ENCODE measurements at regions not wholly inside any gene's neighbourhood (a gene's known extent, or its start where the extent isn't known, plus 50 kb on each side); places are given as distances from the start of the nearest gene placed in this dataset.

DNA sequence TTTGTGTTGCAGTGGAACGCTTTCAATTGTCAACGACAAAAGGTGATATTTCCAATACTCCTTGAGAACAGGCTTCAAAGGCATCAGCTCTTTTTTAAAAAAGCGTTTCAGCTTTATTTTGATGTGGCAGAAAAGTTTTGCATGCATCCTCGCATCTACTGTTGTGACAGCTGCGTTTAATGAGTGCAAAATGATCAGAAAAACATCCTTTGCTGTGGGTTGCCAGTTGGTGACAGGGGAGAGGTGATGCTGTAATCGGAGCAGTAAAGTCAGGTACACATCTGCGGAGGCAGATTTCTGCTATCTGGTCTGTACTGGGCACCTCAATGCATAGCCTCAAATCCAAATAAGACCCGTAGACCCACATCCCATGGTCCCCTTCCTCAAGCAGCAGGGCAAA is 91.9 kb upstream of the POU3F3 start:
- no peak for DNase-seq (ENCODE audit: low spot score)
- TF ChIP-seq, protein P1, sequence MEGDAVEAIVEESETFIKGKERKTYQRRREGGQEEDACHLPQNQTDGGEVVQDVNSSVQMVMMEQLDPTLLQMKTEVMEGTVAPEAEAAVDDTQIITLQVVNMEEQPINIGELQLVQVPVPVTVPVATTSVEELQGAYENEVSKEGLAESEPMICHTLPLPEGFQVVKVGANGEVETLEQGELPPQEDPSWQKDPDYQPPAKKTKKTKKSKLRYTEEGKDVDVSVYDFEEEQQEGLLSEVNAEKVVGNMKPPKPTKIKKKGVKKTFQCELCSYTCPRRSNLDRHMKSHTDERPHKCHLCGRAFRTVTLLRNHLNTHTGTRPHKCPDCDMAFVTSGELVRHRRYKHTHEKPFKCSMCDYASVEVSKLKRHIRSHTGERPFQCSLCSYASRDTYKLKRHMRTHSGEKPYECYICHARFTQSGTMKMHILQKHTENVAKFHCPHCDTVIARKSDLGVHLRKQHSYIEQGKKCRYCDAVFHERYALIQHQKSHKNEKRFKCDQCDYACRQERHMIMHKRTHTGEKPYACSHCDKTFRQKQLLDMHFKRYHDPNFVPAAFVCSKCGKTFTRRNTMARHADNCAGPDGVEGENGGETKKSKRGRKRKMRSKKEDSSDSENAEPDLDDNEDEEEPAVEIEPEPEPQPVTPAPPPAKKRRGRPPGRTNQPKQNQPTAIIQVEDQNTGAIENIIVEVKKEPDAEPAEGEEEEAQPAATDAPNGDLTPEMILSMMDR (IDR thresholded peaks at IDR 0.05; ENCODE audit: extremely low read depth, insufficient read depth, missing control alignments), result no peak
- in situ Hi-C loops (cut with MboI; ENCODE audit: low pct_unique_long_range_greater_than_20kb, low sequenced_read_pairs, unreplicated experiment), result no loop called here

DNA sequence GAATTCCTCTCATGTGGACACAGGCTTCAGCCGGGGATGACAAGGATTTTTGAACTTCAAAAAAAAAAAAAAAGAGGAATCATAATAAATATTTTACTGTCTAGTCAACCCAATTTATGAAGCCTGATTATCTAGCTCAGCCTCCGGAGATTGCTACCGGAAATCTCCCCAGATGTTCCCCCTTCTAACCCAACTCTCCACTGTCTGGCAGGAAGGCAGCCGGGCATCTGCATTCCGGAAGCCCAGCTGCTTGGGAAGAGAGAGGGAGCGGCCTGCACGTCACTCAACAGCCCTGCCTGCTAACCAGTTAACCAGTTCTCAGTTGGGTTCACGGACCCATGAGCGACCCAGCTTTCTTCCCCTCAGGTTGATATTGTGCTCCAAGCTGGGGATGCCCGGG is 87.2 kb upstream of the POU3F3 start:
- DNase-seq (ENCODE audit: low spot score), result no peak
- TF ChIP-seq, protein P1 (IDR thresholded peaks at IDR 0.05; ENCODE audit: extremely low read depth, insufficient read depth, missing control alignments), result no peak
- in situ Hi-C loops (cut with MboI; ENCODE audit: low pct_unique_long_range_greater_than_20kb, low sequenced_read_pairs, unreplicated experiment), result no loop called here

DNA sequence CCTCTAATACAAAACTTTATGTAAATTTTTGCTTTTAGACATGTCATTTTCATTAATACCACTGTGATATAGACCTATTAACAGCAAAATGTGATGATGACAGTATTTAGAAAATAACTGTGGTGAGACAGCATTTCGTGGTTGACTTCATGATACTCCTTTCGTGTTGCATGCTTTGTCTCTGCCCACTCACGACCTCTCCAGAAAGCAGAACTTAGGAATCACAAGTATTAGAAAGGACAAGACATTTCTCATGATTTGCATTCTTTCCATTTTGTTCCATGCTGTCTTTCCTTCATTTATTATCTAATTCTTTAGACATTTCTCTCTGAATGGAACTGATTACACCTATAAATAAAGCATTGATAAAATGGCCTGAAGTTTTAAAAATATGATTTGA is 85.2 kb upstream of the POU3F3 start:
- in situ Hi-C loops (cut with MboI; ENCODE audit: low pct_unique_long_range_greater_than_20kb, low sequenced_read_pairs, unreplicated experiment), result no loop called here
- TF ChIP-seq, protein P1 (IDR thresholded peaks at IDR 0.05; ENCODE audit: extremely low read depth, insufficient read depth, missing control alignments), result no peak
- no peak for DNase-seq (ENCODE audit: low spot score)

DNA sequence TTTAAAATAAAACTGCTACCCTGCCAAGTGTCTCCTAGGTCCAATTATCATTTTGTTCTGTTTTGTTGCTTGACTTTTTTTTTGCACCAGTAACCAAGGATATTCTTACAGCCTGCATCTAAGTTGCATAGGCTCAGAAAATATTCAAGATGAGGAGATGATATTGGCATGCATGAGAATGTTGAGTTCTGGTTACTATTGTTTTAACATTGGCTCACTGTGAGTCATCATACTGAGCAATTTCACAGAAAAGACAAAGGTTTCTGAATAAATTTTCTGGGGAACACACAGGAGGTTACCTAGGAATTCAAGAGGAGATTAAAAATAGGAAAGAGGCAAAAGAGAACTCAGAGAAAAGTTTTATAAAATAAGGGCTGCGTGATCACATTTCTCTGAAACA is 84.8 kb upstream of the POU3F3 start:
- in situ Hi-C loops (cut with MboI; ENCODE audit: low pct_unique_long_range_greater_than_20kb, low sequenced_read_pairs, unreplicated experiment), result no loop called here
- TF ChIP-seq, protein P1 (IDR thresholded peaks at IDR 0.05; ENCODE audit: extremely low read depth, insufficient read depth, missing control alignments), result no peak
- DNase-seq (ENCODE audit: low spot score), result no peak

DNA sequence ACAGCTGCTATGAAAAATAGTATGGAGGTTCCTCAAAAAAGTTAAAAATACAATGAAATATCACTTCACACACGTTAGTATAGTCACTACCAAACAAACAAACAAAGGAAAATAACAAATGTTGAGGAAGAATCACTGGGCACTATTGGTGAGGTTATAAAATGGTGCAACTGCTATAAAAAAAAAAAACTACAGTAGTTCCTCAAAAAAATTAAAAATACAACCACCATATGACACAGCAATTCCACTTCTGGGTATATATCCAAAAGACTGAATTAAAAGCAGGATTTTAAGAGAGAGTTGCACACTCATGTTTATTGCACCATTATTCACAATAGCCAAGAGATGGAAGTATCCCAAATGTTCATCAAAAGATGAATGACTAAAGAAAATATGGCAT is 80.9 kb upstream of the POU3F3 start:
- DNase-seq (ENCODE audit: low spot score), result no peak
- in situ Hi-C loops (cut with MboI; ENCODE audit: low pct_unique_long_range_greater_than_20kb, low sequenced_read_pairs, unreplicated experiment), result no loop called here
- TF ChIP-seq, protein P1 (IDR thresholded peaks at IDR 0.05; ENCODE audit: extremely low read depth, insufficient read depth, missing control alignments), result no peak

DNA sequence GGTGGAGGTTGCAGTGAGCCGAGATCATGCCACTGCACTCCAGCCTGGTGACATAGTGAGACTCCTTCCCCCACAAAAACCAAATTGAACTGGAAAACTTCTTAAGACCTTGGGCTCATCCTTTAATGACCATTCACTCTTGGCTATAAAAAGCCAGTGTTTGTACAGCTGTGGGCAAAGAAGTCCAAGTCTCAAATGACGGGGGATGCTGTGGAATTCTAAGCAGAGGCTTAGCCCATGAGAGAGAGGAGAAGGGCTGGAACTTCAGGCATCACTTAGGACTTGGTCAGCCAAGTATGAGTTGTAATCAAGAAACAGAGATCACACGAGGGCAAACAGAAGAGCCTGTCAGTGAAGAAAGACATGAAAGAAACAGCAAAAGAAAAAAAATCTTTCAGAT is 79.3 kb upstream of the POU3F3 start:
- no peak for DNase-seq (ENCODE audit: low spot score)
- in situ Hi-C loops (cut with MboI; ENCODE audit: low pct_unique_long_range_greater_than_20kb, low sequenced_read_pairs, unreplicated experiment), result no loop called here
- TF ChIP-seq, protein P1 (IDR thresholded peaks at IDR 0.05; ENCODE audit: extremely low read depth, insufficient read depth, missing control alignments), result no peak

DNA sequence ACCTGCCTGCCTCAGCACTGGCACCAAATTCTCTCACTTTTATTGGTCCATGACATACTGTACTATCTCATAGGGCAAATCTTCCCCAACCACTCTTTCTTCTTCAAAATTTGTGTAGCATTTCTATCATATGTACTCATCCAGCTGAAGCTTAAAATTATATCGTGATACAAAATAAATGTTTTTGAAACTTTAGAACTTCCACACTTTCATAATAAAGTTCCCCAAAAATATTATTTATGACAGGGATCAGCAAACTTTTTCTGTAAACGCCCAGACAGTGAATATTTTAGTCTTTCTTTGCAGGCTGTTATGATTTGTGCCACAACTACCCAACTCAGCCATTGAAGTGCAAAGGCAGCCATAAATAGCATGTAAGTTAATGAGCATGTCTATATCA is 76.2 kb upstream of the POU3F3 start:
- no peak for DNase-seq (ENCODE audit: low spot score)
- in situ Hi-C loops (cut with MboI; ENCODE audit: low pct_unique_long_range_greater_than_20kb, low sequenced_read_pairs, unreplicated experiment), result no loop called here
- TF ChIP-seq, protein P1 (IDR thresholded peaks at IDR 0.05; ENCODE audit: extremely low read depth, insufficient read depth, missing control alignments), result no peak
